ACC112 (cell line): ENCODE measurements at regions not wholly inside any gene's neighbourhood (a gene's known extent, or its start where the extent isn't known, plus 50 kb on each side); places are given as distances from the start of the nearest gene placed in this dataset.

Source experiments
- H2AFZ ChIP-seq: fragments of 200-600 bp; sonication (generic); one replicate; pipeline ENCODE4 v1.6.0; 2017; ENCODE audit warnings: antibody characterized with exemption, low read length; ENCODE audit not compliant: unreplicated experiment
- H3K27ac ChIP-seq: fragments of 200-600 bp; sonication (generic); 2 replicates; pipeline ENCODE4 v1.5.1; 2014; ENCODE audit warnings: low read depth, mild to moderate bottlenecking, antibody characterized with exemption, low read length, moderate library complexity
- H3K27me3 ChIP-seq: fragments of 200-600 bp; sonication (generic); 2 replicates; pipeline ENCODE4 v1.6.1; 2014; ENCODE audit warnings: mild to moderate bottlenecking, antibody characterized with exemption, low read length, moderate library complexity, mixed read lengths; ENCODE audit not compliant: insufficient read depth
- H3K36me3 ChIP-seq: fragments of 200-600 bp; sonication (generic); 2 replicates; pipeline ENCODE4 v1.6.1; 2016; ENCODE audit warnings: mild to moderate bottlenecking, antibody characterized with exemption, low read length, moderate library complexity, mixed read lengths; ENCODE audit not compliant: insufficient read depth
- H3K4me1 ChIP-seq: fragments of 200-600 bp; sonication (generic); one replicate; pipeline ENCODE4 v1.6.1; 2016; ENCODE audit warnings: low read length, mixed read lengths; ENCODE audit not compliant: insufficient read depth, unreplicated experiment, control insufficient read depth
- H3K4me3 ChIP-seq: fragments of 200-600 bp; sonication (generic); 2 replicates; pipeline ENCODE4 v1.5.1; 2014; ENCODE audit warnings: mild to moderate bottlenecking, low read depth, low read length
- H3K79me2 ChIP-seq: fragments of 200-600 bp; sonication (generic); one replicate; pipeline ENCODE4 v1.6.0; 2016; ENCODE audit warnings: low read length; ENCODE audit not compliant: control insufficient read depth, unreplicated experiment, insufficient read depth

DNA sequence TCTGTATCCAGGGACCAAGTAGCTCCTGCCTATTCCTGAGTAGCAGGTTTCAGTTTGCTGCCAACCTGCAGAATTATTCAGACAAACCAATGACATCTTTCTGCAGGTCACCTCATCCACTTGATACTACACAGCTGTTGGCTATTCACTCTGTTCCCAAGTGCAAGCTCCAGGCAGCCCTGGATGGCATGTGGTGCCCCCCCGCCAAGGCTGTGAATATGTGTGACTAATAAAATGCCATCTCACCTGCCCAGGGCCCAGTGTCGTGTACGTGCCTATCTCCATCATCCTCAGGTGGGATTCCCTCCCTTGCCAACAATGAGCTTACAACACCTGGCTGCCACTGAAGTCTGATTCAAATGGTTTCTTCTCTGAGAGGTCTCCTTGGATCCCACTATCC, 125.8 kb downstream of the RAB11FIP2 start:
- H3K36me3 ChIP-seq = no peaks in the 10 kb centered on the region
- no peak overlapping the region for H2AFZ ChIP-seq
- H3K4me1 ChIP-seq = no peaks in the 10 kb centered on the region
- H3K4me3 ChIP-seq = no peak overlapping the region
- peaks cover 7% of the 10 kb centered on the region; the same call in 1 of the 2 replicates for H3K27me3 ChIP-seq
- no peaks in the 10 kb centered on the region for H3K79me2 ChIP-seq
- H3K27ac ChIP-seq = no peak overlapping the region

DNA sequence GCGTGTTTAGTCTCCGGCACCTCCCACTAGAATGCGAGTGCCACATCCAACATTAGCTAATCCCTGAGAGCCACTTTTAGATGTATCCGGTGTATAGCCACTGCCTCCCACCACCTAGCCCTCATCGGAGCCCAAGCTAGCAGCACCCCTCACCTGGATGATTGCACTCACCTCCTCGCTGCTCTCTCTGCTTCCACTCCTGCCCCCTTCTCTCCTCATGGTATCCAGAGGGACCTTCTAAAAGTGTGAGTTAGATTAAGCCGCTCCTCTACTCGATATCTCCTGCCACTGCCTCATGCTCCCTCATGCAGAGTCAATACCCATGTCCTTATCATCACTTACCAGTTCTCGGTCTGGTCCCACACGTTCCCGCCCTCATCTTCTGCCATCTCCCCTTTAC, 125.3 kb downstream of the RAB11FIP2 start:
- Histone ChIP-seq H3K27ac (no peak overlapping the region), H3K4me1 (no peaks in the 10 kb centered on the region), H3K4me3 (no peak overlapping the region), H3K36me3 (no peaks in the 10 kb centered on the region), H3K79me2 (no peaks in the 10 kb centered on the region), H3K27me3 (peaks cover 7% of the 10 kb centered on the region; the same call in 1 of the 2 replicates), H2AFZ (no peak overlapping the region)

DNA sequence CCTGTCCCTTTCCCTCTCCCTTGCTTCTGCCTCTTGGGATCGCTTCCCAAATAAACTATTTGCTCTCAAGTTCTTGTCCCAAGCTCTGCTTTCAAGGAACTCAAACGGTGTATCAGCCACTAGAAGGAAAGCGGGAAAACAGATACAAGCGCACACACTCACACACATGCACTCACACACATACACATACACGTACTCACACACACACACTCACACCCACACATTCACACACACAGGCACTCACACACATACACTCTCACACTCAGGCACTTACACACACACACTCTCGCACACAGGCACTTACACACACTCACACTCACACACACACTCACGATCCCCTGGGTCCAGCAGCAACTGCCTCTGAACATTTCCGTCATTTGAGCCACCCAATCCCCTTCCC, 121.9 kb downstream of the RAB11FIP2 start:
- Histone ChIP-seq H3K4me1 (no peaks in the 10 kb centered on the region), H3K27ac (no peak overlapping the region), H3K4me3 (no peak overlapping the region), H3K79me2 (no peaks in the 10 kb centered on the region), H2AFZ (no peak overlapping the region), H3K36me3 (no peaks in the 10 kb centered on the region), H3K27me3 (peaks cover 2% of the 10 kb centered on the region; the same call in 1 of the 2 replicates)

- Histone ChIP-seq H3K27ac (no peak overlapping the region), H3K36me3 (no peaks in the 10 kb centered on the region), H3K79me2 (no peaks in the 10 kb centered on the region), H2AFZ (no peak overlapping the region), H3K4me1 (no peaks in the 10 kb centered on the region), H3K4me3 (no peak overlapping the region), H3K27me3 (peaks cover 2% of the 10 kb centered on the region; the same call in 1 of the 2 replicates)
Observed at GRCh38 chr10:117925369-117925768, 121.4 kb downstream of the RAB11FIP2 start.

DNA sequence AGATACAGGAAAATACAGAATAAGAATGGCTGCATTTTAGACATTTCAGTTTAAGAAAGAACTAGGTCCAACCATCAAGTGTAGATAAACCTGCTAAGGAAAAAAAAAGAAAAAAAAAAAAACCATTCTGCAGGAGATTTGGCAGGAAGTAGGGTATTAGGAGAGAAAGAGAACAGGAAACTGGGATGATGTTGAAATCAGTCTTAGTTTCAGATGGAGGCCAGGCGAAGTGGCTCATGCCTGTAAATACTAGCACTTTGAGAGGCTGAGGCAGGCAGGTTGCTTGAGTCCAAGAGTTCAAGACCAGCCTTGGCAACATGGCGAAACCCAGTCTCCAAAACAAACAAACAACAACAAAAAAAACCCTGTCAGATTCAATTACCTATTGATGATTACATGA, 120.2 kb downstream of the RAB11FIP2 start:
- Histone ChIP-seq H3K4me1 (no peaks in the 10 kb centered on the region), H2AFZ (no peak overlapping the region), H3K27ac (no peak overlapping the region), H3K36me3 (no peaks in the 10 kb centered on the region), H3K79me2 (no peaks in the 10 kb centered on the region), H3K27me3 (no peaks in the 10 kb centered on the region; the same call in 1 of the 2 replicates), H3K4me3 (no peak overlapping the region)

GRCh38 chr10:117927332-117927731, 119.4 kb downstream of the RAB11FIP2 start:
- Histone ChIP-seq H3K4me1 (no peaks in the 10 kb centered on the region), H3K4me3 (no peak overlapping the region), H3K27ac (no peak overlapping the region), H3K79me2 (no peaks in the 10 kb centered on the region), H2AFZ (no peak overlapping the region), H3K36me3 (no peaks in the 10 kb centered on the region), H3K27me3 (no peaks in the 10 kb centered on the region; the same call in 1 of the 2 replicates)

DNA sequence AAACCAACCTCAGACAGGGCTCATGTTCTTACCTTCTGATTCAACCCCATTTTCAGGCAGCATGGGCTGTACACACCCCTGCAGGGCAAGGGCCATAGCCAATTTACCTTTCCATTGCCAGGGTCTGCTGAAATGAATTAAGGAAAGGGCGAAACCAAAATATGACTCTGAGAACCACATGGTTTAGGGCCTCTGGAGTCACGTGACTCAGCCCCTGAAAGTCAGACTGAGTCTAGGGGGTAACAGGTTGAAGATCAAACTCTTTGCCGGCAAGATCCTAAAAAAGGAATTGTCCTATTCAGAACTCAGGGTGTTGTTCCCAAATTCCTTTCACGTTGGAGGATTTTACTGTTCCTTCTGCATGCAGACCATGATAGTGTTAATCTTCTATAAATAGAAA, 118.9 kb downstream of the RAB11FIP2 start:
- Histone ChIP-seq H3K36me3 (no peaks in the 10 kb centered on the region), H3K79me2 (no peaks in the 10 kb centered on the region), H2AFZ (no peak overlapping the region), H3K4me3 (no peak overlapping the region), H3K4me1 (no peaks in the 10 kb centered on the region), H3K27ac (no peak overlapping the region), H3K27me3 (no peaks in the 10 kb centered on the region; the same call in 1 of the 2 replicates)

- Histone ChIP-seq H3K36me3 (no peaks in the 10 kb centered on the region), H3K27me3 (no peaks in the 10 kb centered on the region; the same call in 1 of the 2 replicates), H3K4me3 (no peak overlapping the region), H3K27ac (no peak overlapping the region), H2AFZ (no peak overlapping the region), H3K4me1 (no peaks in the 10 kb centered on the region), H3K79me2 (no peaks in the 10 kb centered on the region)
Observed at GRCh38 chr10:117928281-117928680, 118.5 kb downstream of the RAB11FIP2 start.

DNA sequence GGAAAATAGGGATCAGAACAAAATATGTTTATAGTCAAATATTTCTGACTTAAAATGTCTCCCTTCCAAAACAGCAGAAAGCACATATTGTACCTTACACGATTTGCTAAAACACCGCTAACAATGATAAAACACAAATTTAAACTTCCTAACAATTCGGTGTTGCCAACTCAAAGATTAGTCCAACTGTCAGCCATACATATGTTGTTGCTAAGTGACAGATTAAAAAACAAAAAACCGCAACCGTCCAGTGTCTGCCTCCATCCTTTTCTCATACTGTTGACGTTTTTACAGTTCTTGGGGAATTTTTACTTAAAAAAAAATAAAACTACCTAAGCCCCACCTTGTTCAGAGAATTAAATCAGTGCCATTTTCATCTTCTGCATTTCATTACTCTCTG, 118.0 kb downstream of the RAB11FIP2 start:
- H3K79me2 ChIP-seq = no peaks in the 10 kb centered on the region
- H3K27ac ChIP-seq = no peak overlapping the region
- H3K4me1 ChIP-seq = no peaks in the 10 kb centered on the region
- no peak overlapping the region for H3K4me3 ChIP-seq
- no peaks in the 10 kb centered on the region for H3K36me3 ChIP-seq
- no peaks in the 10 kb centered on the region; the same call in 1 of the 2 replicates for H3K27me3 ChIP-seq
- no peak overlapping the region for H2AFZ ChIP-seq

GRCh38 chr10:117929327-117930067, 117.2 kb downstream of the RAB11FIP2 start:
- Histone ChIP-seq H3K4me3 (no peak overlapping the region), H3K36me3 (no peaks in the 10 kb centered on the region)

GRCh38 chr10:117931078-117931477, 115.7 kb downstream of the RAB11FIP2 start:
- Histone ChIP-seq H3K4me1 (no peaks in the 10 kb centered on the region), H3K4me3 (no peak overlapping the region), H3K27ac (no peak overlapping the region), H3K79me2 (no peaks in the 10 kb centered on the region), H3K36me3 (no peaks in the 10 kb centered on the region), H3K27me3 (no peaks in the 10 kb centered on the region; the same call in 1 of the 2 replicates), H2AFZ (no peak overlapping the region)

More at GRCh38 chr10:117929327-117930067, 117.2 kb downstream of the RAB11FIP2 start:
- Histone ChIP-seq H3K4me1 (no peaks in the 10 kb centered on the region), H3K79me2 (no peaks in the 10 kb centered on the region), H3K27me3 (no peaks in the 10 kb centered on the region; the same call in 1 of the 2 replicates), H2AFZ (no peak overlapping the region), H3K27ac (no peak overlapping the region)
